HG03354 (cell line): ENCODE measurements at regions not wholly inside any gene's neighbourhood (a gene's known extent, or its start where the extent isn't known, plus 50 kb on each side); places are given as distances from the start of the nearest gene placed in this dataset.

Source experiments
- ATAC-seq: cut with Tn5 transposase; IDR thresholded peaks from one replicate; pipeline ENCODE4 v1.9.1; 2021; ENCODE audit warnings: mild to moderate bottlenecking; ENCODE audit not compliant: unreplicated experiment, poor library complexity, severe bottlenecking

DNA sequence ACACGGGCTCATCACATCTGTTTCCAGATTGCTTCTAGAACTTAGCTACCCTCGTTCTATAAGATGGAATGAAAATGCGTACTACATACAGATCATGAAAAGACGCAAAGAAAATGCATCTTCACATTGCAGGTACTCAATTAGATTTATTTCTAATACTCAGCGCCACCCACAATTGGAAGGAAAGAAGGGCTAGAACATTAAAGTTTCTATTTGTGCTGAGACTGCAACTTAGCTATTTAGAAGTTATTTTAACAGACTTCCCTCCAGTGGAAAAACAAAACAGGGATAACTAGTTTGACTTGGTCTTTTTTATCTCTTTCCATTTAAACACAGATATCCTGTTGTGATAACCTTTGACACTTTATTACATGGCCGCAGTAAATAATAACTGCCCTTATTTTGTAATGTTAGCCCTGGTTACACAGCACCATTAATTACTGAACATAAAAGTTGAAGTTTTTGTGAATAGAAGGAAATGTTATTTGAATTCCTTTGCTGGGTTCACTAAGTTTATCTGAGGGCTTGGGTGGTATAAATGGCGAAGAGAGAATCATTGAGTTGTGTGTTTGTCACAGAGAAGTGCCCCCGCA lies 86.9 kb upstream of the SLC25A26 start:
- ATAC-seq = no peak

DNA sequence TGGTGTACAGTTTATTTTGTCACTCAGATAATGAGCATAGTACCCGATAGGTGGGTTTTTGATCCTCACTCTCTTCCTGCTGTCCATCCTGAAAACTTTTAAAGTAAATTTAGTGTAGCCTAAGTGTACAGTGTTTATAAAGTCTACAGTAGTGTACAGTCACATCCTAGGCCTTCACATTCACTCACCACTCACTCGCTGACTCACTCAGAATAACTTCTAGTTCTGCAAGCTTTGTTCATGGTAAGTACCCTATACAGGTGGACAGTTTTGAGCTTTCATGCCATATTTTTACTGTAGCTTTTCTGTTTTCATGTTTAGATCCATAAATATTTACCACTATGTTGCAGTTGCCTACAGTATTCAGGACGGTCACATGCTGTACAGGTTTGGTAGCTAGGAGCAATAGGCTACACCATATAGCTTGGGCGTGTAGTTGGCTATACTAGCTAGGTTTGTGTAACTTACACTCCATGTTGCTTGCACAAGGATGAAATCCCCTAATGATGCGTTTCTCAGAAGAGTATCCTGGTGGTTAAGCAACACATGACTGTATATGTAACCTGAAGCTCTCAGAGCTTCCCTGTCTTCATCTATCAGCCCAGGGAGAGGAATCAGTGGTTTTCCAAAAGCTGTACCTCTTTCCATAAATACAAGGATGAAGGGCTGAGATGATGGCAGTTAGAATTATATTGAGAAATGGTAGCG lies 87.6 kb upstream of the SLC25A26 start:
- no peak for ATAC-seq

DNA sequence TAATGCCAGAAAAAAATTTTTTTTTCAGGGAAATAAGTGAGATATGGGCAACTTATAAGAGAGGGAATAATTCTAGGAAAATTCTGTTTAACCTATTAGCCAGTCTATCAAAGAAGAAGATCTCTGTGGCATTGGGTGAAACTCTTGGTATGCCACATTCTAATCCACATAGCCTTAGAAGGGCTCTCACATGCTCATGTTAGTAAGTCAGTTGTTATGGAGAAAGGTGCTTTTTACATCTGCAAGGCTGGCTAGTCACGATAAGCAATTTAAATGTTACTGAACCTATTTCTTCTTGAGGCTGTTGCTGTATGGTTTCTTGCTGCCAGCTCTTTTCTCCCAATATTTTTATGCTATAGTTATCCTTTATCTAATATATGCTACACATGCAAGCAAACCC lies 89.9 kb upstream of the MAGI1 start:
- ATAC-seq = no peak

DNA sequence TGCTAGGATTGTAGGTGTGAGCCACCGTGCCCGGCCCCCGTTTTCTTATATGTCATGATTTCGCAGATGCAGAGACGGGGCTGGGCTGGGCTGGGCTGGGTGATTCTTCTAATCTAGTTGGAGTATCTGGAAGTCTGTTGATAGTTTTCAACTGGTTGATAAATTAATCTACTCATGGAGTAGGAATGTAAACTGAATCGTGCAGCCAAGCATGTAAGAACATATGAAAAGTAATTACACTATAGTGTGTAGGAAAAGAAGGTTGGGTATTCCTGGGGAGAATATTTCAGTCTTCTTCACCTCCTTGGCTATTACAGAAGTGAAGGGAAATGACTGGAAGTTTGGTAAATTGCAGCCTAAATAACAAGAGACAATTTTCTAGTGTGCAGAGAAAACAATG lies 82.6 kb upstream of the MAGI1 start:
- ATAC-seq = no peak

DNA sequence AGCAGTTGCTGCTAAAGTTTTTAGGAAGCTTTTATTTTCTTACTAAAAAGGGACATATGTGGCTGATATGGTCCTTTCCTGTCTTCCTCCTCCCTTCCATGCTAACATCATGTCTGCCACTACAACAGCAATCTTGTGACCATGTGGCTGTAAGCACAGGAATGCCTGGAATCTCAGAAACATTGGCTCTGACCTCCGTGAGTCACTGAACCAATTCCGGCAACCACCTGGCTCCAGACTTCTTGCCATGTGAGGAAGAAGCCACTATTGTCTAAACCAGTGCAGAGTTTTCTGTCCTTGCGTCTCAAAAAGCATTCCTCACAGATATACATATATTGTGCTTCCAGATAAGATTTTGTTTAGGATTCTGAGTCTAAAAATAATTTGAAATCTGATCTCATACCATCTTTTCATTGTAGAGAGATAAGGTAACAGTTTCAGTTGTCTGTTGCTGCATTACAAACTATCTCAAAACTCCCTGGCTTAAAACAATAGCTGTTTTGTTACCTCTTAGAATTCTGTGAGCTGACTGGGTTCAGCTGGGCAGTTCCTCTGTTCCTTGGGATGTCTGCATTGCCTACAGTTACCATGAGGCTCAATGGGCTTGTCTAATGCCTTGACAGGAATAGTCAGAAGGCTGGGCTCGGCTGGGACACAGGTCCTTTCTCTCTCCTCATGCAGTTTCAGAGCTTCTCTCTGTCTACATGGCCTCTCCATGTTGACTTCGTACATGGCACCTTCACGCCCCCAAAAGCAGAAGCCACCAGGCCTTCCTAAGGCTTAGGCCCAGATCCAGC lies 77.3 kb upstream of the MAGI1 start:
- ATAC-seq = no peak

DNA sequence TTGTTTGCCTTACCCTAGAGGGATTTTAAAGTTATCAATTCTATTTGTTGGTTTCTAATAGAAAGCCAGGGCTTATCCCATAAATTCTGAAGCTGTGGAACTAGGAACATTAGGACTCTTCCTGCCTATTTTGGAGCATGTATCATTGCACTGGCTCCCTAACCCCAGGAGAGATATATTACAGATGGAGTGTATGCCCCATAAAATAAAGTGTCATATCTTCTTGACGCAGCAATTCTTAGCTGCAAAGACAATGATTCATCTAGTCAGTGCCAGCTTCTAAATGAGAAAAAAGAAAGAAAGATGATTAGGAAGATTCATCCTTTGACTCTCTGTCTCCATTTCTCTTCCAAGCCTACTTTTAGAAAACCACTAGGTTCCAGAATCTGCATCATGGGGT lies 74.8 kb upstream of the MAGI1 start:
- no peak for ATAC-seq

DNA sequence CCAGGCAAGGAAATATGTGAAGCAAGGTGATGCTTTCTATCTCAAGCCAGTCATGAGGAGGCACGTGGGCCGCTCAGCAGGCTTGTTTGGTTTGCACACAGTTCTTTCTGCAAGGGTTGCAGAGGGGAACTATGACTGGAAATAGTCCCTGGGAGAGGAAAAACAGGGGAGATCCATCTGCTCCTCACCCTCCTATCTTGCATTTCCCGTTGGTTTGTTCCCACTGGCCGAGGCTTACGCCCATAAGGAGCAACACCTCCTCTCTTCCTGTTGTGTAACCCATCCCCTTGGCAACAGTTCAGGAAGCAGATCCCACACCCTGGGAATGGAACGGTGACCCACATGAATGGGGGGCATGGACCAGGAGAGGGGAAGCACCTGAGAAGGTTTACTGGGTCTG lies 72.1 kb upstream of the MAGI1 start:
- no peak for ATAC-seq

DNA sequence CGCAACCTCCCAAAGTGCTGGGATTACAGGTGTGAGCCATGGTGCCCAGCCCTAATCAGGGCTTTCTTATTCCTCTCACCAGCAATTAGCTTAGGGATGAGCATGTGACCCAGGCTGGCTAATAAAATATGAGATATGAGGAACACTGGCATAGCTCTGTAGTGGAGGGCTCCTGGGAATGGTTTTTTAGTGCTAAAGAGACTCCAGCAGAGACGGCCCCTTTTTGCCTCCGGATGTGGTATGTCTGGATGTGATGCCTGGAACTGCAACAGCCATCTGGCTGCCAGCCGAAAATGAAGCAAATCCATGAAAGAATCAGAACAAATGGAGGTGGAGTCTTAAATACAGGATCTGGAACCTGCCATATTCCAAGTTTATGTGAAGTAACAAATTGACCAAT lies 69.1 kb upstream of the MAGI1 start:
- no peak for ATAC-seq

DNA sequence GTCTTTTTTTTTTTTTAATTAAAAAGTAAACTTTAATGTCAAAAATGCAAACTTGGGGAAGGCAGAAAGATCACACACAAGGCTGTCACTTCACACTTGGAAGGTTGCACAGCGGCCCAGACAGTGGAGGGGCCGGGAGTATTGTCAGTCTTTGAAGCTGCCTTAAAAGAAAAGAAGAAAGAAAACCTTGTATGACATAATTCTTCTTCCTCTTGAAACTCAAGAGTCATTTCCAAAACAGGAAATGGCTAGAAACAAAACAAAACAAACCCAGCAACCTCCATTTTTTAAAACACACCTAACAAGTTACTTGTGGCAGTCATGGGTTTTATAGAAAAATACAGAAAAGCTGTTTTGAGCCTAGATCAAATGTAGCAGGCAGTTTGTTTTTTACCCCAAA lies 68.1 kb upstream of the MAGI1 start:
- no peak for ATAC-seq

DNA sequence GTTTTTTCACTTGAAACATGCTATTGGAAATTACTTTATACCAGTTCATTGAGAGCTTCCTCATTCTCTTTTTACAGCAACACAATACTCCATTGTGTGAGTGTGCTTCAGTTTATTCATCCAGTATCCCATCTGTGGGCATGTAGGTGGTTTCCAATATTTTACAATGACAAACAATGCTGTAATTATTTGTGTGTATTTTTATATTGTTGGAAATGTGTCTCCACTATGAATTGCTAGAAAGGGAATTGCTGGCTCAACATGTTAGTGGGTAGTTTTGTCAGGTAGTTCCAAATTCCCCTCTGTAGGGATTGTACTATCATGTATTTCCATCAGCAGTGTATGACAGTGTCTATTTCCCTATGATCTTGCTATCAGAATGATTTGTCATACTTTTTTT lies 65.8 kb upstream of the MAGI1 start:
- ATAC-seq = no peak

DNA sequence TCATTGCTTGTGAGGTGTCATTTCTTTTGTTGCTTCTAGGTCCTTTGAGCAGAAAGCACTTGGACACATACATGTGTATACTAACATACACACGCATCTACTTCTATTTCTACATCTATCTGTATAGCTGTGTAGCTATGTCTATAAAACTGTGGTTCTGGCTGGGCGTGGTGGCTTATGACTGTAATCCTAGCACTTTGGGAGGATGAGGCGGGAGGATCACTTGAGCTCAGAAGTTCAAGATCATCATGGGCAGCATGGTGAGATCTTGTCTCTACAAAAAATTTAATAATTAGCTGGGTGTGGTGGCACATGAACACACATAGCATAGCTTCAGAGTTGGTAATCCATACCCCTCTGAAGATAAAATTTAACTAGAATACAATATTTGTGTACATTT lies 65.0 kb upstream of the MAGI1 start:
- no peak for ATAC-seq

DNA sequence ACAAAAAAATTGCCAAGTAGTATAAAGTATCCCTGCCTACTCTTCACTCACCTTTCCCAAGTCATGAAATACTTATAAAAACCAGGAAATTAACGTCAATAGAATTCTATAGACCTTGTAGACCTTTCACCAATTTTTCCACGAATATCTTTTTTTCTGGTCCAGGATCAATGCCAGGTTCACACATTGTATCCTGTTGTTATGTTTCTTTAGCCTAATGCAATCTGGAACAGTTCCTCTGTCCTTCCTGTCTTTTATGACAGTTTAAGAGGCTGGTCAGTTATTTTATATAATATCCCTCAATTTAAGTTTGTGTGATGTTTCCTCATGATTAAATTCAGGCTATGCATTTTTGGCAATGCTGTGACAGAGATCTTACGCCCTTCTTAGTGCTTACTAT lies 63.2 kb upstream of the MAGI1 start:
- no peak for ATAC-seq

DNA sequence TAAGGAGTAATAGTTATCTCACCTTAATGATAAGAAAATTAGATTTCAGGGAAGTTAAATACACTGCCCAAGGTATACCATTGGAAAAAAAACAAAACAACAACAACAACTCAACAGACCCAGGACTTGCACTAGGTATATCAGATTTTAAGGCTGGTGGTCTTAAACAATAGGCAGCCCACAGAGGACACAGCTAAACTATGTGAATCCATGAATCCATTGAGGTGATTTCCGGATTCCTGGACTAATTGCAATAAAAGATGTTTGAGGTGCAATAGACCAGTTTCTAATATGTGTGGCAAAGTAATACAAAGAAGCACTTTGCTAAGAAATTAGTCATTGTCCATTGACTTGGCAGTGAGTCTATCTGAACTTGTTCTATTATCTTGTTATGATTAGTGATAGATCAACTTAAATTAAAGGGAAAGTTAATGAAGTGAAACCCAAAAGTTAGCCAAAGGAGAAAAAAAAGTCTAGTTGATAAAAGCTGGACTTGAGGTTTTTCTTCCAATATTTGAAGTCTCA lies 60.9 kb upstream of the MAGI1 start:
- no peak for ATAC-seq

DNA sequence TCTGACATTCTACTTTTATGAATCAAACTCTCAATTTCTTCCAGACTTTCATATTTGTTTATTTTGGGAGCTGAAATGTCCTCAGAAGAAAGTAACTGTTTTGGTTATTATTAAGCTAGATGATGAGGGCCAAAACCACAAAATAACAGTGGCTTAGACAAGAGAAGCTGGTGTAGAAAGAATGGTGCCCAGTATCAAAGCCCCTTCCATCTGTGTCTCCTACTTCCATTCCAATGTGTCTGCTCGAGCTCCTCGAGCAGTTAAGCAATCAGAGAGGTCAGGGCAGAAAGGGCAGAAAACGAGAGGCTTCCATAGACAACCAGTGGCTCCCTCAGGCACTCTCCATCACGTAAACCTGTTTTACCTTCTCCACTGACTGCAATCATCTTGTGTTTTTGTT lies 59.7 kb upstream of the MAGI1 start:
- no peak for ATAC-seq

DNA sequence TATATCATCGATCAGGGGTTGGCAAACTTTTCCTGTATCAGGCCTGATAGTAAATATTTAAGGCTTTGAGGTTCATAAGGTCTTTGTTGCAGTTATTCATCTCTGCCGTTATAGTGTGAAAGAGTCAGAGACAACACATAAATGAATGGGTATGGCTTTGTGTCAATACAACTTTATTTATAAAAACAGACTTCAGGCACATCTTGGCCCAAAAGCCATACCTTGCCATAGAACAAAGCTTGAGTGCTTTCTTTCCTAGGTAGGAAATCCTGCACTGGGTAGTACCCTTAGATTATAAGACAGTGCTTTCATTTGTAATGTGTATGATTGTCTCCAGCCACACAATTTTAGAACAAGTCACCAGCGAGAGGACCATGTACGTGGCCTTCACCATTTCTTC lies 58.9 kb upstream of the MAGI1 start:
- ATAC-seq = no peak

DNA sequence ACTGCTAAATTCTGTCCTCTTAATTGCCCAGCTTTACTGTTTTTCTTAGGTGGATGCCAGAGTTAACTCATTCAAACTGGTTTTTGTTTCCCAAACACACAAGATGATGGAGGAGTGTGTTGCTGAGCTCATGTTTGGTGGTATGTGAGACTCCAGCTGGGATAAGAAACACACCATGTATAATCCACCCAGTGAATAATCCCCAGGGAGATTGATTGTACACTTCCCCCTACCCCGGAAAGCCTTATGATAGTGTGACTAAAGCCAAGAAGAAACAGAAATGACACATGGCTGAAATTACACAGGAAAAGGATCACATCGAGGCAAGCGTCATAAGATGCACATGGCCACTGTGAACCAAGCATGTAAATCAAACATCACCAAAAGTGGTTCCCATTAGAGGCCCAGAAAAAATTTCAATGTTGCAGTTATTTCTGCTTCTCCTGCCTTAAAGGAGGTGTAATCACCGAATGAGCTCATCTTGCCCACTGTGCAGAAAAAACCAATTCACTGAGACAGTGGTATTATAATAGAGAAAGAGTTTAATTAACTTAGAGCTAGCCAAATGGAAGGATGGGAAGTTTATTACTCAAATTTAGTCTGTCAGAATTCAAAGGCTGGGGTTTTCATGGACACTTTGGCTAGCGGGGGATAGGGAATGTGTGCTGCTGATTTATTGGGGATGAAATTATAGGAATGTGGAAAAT lies 56.7 kb upstream of the MAGI1 start:
- ATAC-seq = no peak

DNA sequence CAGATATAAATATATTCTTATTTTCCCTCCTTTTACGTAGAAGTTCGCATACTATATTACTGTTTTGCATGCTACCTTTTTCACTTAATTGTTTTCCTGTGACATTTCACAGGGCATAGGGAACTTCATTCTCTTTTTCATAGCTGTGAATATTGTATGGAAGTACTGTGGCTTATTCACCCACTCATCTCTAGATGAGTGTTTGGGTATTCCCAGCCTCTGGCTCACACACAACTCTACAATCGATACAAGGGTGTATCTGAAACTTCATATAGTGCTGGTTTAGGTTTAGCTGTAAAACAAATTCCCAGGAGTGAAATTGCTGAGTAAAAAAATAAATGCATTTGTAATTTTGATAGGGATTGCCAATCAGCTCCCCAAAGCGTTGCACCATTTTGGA lies 55.3 kb upstream of the MAGI1 start:
- no peak for ATAC-seq

DNA sequence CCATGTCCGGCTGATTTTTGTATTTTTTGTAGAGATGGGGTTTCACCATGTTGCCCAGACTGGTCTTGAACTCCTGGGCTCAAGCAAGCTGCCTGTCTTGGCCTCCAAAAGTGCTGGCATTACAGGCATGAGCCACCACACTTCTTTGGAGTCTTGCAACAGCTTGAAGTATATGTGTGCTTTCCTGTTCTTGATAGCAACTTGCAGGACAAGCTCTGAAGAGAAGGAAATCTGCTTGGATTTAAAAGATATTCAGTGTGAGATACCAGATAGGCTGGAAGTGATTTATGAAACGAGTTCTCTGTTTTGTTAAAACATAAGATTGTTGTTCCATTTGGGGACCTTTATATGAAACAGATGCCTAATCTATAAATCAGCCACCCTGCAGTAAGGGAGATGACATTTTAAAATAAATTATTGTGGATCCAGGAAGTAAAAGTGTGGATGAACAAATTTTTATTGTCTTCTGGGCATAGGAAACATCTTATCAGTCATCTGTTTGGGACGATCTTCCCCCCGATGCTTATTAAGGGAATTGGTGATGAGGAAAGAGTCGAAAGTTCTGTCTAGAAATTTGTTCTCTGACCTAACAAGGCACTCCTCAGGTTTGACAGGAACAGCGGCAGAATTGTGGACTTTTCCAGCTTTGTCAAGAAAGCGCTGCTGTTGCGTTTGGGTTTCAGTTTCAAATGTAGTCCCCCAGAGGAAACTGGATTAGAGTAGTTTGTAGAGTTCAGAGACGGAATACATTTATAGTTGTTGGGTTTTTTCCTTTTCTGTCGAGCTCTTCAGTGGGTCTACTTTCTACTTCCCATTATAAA lies 53.7 kb upstream of the MAGI1 start:
- no peak for ATAC-seq
